GM19372 (cell line): ENCODE measurements at regions not wholly inside any gene's neighbourhood (a gene's known extent, or its start where the extent isn't known, plus 50 kb on each side); places are given as distances from the start of the nearest gene placed in this dataset.

ENCODE experiments used
- ATAC-seq: cut with Tn5 transposase; IDR thresholded peaks from one replicate; pipeline ENCODE4 v1.9.1; 2021; ENCODE audit warnings: mild to moderate bottlenecking, low read depth, moderate library complexity; ENCODE audit not compliant: unreplicated experiment

DNA sequence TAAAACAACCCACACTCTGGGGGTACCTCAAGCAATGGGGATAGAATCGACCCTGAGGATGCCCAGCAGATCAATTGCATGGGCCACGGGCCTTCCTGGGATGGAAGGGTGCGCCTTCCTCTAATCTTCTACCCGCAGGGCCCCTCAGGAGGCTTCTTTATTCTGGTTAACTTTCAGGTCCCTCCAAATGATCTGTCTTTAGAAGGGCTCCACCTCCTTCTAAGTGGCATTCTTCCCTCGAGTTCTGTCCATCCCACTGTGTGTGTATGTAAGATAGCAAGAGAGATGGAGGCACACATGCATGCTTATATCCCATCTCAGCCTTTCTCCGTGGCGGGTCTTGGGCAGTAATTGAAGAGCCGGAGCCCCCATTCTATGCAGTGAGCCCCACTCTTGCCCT, 125.7 kb downstream of the MRM1 start:
- ATAC-seq = no peak

DNA sequence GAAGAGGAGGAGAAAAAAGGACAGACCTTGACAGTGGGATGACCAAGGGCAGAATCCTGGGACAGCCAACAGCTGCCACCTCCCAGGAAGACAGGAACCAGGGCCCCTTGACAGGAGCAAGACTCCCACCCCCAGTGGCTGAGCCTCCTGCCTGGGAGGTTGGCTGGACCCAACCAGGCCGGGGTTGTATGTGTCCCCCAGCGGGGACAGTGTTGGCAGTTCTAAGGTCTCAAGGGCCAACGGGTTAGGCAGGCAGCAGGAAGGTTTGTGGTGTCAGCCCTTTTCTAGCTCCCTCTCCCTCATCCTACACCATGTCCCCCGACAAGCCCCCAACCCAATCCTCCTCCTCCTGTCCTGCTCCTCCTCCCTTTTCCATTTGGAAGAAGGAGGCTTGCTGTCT, 126.2 kb downstream of the MRM1 start:
- no peak for ATAC-seq

DNA sequence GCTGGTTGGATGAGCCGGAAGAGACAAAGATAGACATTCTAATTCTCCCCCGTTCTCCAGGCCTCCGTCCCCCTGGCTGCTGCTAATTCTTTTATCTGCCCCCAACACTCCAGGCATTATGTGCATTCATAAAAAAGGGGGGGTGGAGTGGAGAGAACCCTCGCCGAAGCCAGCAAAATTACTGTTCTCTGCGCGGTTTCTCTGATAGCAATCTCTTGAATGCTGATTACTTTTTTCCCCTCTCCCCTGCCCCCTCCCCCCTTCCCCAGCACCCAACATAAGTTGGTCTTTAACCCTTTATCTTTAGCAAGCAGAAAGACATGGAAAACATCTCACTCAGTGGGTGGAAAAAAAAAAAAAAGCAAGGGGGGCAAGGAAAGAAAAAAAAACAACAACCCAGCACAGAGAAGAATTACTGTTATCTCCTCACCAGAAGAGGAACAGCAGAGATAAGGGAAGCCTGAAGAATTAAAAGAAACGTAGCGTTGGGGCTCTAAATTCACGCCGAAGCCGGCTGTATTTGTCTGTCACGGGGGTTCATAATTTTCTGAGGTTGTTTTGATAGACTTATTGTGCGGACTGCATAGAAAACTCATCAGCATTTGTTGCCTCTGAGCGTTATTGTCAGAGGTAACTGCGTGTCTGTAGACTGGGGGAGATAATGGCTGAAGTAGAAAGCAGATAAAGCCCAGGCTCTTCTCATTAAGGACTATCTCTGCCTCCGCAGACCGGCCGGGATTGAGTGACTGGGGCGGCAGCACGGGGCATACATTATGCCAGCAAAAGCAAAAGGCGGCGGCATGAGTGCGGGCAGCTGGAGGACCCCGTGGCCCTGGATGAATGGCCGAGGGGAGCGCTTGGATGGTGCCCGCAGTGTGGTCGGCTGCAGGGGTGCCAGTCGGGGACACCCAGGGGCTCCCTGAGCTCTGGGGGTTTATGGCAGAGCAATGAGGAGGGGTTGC, 126.9 kb downstream of the MRM1 start:
- no peak for ATAC-seq

DNA sequence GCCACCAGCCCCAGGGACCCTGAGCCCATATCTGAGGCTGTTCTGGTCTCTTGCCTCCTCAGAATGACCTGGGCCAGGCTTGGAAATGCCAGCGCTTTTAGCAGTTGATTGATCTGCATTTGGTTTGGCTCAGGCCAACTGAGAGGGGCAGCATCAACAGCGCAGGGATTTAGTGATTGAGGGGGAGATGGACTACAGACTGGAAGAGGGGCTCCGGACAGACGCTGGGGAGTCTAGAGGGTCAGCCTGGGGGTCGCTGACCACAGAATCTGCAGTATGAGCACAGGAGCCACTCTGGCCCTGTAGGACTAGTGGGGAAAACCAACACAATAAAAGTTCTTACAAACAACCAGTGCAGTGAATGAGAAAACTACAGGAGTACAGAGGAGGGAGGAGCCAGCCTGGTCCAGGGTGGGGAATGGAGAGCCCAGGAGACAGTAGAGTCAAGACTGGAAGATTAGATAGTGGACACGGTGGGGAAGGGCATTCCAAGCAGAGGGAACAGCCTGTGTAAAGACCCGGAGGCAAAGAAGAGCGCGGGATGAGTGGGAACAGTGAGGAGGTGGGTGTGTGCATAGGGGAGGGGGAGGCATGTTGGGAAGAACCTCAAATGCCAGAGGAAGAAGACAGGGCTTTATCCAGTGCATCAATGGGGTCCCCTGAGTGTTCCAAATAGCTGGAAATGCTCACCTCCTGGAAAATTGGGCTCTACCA, 128.9 kb downstream of the MRM1 start:
- no peak for ATAC-seq

DNA sequence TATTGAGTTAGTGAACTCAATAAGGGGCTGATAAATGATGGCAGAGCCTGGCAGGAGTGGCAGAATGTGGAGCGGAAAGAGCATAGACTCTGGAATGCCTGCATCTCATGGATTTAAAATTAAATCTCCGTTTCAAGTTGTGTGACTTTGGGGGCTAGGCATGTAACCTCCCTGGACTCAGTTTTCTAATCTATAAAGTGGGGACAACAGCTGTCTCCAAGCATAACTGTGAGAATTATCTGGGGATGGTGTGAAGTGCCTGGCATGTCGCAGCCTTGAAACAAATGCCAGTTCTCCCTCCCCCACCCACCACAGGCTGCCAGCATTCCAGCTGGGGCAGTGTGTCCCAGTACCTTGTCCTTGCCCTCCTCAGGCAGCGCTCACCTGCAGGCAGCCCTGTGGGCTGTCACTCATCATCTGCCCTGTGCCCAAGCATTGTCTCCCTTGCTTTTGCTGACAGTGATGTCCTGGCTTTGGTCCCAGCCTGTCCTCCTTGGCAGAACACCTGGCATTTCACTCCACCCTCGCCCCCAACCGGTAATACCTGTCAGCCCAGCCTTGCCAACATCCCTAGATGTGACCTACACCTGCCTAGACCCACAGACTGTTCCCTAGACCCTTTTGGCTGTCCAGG, 129.6 kb downstream of the MRM1 start:
- no peak for ATAC-seq

DNA sequence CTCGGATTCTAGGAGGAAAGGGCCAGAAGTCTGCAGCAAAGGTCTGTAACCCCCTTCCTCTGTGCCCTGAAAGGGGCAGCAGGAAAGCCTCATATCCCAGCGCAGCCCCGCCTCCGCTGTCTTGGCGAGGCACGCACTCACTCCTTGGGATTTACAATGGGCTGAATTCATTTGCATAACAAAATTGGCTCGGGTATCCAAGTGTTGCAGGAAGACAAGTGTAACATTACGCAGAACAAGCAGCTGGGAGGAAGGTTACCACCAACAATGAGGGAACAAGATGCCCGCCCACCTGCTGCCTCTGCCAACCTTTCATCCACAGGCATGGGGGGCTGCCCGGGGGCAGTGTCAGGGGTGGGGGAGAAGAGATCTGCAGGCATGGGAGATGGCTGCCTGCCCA, 130.4 kb downstream of the MRM1 start:
- no peak for ATAC-seq

DNA sequence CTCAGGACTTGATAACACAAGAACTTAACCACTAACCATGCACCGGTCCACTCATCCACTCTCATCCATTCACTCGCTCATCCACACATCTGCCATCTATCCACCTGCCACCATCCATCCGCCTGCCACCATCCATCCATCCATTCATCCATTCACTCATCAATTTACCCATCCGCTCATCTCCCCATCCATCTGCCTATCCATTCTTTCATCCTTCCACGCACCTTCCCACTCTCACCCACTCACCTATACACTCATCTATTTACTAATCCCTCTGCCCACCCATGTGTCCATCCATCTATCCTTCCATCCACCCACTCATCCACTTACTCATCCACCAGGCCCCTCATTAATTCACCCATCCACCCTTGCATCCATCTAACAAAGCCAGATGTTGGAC, 131.0 kb downstream of the MRM1 start:
- ATAC-seq = no peak

DNA sequence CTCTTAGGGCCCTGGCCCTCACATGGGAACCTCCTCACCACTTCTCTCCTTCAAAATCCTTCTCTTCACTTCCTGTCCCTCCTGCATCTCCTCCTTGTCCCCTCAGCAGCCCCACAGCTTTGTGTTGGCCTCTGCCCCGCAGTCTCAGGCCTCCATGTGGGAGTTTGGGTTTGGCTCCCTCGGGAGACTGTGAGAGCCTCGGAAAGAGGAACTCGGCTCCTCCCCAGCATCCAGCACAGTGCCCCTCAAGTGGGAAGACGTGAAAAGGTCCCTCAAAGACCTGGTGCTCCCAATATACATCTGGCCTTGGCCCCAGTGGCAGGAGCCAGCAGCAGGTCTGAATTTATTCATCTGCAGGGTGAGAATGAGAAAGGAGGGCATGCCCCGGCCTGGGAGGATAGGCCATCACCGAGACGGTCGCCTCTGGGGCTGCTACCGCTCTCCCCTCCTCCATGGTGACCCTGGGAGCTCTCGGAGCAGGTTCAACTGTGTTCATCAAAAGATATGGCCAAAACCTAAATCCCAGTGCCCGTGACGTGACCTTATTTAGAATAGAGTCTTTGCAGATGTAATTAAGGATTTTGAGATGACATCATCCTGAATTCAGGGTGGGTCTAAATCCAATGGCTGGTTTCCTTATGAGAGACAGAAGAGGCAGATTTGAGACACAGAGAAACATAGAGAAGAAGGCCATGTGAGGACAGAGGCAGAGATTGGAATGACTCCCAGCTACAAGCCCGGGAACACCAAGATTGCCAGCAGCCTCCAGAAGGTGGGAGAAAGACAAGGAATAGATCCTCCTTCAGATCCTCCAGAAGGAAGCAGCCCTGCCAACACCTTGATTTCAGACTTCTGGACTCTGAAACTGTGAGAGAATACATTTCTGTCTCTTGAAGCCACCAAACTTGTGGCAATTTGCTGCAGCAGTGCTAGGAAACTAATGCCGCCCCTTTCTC, 135.1 kb downstream of the MRM1 start:
- ATAC-seq = no peak

DNA sequence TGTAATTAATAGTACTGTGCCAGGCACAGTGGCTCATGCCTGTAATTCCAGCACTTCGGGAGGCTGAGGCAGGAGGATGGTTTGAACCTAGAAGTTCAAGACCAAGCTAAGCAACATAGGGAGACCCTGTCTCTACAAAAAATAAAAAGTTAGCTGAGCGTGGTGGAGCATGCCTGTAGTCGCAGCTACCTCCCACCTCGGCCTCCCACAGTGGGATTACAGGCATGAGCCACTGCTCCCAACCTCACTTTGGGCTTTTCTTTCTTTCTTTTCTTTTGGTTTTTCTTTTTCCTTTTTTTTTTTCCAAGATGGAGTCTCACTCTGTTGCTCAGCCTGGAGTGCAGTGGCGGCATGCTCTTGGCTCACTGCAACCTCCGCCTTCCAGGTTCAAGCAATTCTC, 137.8 kb downstream of the MRM1 start:
- no peak for ATAC-seq

DNA sequence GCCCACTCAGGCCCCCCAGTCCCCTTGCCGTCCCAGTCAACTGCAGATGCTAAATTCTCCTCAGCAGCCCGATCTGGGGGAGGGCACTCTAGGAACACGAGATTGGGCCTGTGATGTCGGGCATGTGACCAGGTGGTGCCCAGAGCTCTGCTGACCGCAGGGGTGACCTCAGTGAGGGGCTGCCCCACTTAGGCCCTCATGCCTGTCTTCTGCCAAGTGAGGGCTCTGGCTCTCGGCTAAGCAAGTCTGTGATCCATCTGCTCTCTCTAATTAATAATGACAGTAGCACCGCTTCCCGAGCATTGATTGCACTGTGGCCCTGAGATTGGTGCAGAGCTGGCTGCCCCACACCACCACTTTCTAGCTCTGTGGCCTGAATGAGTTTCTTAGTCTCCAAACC, 138.8 kb downstream of the MRM1 start:
- no peak for ATAC-seq

DNA sequence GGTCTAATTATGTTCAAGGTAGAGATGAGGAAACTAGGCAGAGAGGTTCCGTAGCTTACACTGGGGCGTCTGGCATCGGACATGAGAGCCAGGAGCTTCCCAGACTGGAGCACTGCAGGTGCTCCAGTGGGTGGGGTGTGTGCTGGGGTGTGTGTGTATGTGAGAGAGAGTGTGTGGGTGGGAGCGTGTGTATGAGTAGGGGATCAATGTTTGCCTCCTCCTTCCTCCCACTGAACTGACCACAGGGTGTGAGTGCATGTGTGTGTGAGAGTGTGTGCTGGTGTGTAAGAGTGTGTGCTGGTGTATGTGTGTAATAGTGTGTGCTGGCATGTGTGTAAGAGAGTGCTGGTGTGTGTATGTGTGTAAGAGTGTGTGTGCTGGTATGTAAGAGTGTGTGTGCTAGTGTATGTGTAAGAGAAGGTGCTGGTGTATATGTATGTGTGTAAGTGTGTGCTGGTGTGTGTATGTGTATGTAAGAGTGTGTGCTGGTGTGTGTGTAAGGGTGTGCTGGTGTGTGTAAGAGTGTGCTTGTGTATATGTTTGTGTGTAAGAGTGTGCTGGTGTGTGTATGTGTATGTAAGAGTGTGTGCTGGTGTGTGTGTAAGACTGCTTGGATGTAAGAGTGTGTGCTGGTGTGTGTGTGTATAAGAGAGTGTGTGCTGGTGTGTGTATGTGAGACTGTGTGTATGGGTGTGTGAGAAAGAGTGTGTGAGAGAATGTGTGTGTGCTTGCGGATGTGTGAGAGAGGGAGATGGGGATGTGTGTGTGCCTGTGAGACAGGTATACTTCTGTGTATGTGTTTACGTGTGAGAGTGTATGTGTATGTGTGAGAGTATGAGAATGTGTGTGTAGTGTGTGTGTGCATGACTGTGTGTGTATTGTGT, 139.9 kb downstream of the MRM1 start:
- ATAC-seq = no peak

DNA sequence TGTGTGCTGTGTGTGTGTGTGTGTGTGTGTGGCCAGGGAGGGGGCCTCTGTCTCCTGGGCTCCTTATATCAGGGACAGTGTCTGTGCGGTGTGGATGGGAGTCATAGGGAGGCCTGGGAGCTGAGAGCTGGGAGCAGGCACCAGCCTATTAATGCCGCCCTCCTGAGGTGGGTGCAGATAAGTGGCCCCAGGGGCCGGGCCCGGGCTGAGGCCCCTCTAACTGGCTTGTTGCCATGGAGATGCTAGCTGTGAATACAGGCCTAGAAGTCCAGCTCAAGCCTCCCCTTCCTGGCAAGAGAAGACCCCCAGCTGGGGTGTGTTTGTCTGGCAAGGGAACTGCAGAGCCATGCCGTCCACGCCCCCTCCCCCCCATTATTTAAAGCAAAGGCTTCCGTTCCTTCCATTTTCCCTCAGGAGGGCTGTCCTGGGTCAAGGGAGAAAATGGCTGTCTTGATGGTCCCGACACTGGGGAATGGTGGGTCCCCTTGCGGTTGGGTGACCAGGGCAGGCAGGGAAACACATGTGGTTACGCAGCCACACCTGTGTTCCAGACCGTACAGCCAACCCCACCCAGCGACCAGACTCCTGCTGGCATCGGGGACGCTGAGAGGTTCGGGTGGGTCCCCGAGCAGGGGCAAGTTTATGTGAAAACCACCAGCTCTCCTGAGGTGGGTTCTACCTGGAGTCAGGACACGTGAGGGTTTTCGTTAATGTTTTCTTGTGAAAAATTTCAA, 141.1 kb downstream of the MRM1 start:
- no peak for ATAC-seq

DNA sequence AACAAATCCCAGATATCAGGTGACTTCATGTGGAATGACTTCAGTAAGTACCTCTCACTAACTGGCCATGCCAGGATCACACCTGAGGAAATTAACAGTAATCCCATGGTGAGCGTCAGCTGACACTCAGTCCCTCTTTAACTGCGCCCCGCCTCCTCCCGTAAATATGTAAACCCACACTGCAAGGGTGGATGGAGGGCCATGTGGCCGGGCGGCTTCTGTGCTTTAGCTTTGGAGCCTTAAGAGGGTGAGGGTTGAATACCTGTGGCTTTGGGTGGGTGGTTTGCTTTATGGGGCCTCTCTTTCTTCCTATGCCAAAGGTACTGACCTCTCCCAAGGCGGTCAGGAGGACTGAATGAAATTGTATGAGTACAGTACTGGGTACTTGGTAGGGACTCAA, 141.7 kb downstream of the MRM1 start:
- no peak for ATAC-seq

DNA sequence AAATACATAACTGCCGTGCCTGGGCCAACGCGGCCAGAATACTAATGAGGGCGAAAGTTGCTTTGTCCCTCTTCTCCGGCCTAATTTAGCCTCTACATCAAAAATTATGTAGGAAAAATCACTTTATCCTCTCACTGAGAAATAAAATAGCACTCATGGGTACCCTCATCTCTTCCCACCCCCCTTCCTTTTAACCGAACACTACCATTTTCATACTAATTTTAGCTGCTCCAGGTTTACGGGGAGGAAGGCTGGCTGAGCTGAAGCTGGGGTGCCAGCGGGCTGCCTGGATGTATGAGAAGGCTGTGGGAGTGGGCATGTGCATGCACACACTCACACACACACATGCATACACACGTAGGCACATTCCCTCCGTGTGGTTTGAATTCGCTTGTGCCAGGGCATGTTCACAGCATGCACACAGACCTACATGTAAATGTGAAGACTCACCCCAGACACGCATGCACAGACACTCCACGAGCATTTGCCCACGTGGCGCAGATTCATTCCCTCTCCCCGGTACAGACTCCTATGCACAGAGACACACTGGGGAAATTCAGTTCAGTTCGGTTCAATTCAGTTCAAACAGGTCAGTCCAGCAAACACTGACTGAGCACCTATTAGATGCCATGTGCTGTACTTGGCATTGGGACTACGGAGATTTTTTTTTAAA, 145.1 kb downstream of the MRM1 start:
- no peak for ATAC-seq

DNA sequence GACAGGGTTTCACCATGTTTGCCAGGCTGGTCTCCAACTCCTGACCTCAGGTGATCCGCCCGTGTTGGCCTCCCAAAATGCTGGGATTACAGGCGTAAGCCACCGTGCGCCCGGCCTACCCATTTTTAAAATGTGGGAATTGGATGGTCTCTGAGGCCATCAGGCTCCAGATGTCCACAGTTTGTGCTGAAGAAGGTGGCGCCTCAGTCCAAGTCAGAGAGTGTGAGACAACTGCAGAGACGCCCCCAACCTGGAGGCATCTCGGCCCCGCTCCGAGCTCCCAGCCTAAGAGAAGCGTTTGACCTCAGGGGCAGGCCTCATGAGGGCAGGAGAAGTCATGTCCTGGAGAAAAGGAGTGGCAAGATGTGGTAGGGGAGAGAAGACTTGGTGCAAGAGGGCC, 146.5 kb downstream of the MRM1 start:
- no peak for ATAC-seq

DNA sequence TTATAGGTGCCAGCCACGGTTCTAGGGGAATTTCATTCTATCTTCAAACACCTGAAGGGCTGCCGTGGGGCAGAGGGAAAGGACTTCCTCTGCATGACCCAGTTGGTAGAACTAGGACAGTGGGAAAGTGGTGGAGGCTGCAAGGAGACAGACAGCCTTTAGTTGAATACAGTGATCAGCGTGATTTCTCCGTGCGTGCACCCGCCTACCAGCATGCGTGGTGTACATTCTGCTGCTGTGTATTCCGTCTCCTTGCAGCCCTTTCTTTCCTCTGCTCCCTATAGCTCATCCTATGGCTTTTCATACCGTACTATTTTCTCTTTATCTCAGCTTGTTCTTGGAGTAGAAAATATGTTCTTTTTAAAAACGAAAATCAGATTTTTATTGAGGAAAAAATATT, 146.9 kb downstream of the MRM1 start:
- ATAC-seq = no peak

DNA sequence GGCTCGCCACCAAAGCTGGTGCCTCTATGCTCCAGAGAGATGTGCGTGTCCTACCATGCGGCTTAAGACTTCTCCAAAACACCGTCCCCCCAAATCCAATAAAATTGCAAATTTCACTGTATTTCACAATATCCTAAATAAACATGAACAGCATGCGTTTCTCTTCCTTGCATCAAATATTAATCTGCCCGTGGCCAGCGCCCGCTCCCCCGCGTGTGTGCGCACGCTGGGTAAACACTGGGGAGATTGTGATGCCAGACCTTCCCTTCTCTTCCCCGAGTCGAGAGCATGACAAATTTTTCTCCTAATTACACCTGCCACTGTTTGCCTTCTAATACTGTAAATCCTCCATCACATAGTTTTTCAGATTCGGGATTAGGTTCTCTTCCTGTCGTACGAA, 148.1 kb downstream of the MRM1 start:
- no peak for ATAC-seq

DNA sequence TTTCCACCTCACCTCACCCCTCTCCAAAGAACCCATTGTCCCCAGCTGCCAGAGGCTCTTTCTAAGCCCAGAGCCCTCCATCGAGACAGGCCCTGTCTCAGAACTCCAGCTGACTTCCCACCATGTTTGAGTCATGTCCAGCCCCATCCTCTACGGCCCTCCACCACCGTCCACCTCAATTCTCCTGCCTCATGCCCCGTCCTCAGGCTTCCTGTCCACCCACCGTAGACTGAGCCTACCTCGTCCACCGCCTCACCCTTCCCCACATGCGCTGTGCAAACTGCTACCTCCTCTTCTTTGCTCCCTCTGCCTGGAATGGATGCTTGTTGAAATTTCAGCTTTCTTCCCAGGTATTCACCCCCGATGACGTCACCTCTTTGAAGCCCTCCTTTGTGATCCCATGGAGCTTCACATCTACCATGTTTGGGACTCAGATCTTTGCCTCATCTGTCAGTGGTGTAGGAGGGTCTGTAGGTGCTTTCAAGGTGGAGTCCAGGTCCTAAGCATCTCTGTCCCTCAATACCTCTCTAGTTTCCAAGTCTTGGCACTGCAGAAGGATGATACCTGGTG, 149.0 kb downstream of the MRM1 start:
- ATAC-seq = no peak
